Pulmonary artery endothelial cell (primary cell): ENCODE measurements at regions not wholly inside any gene's neighbourhood (a gene's known extent, or its start where the extent isn't known, plus 50 kb on each side); places are given as distances from the start of the nearest gene placed in this dataset.

ENCODE experiments used
- DNase-seq: peaks from one replicate; pipeline ENCODE4 v3.0.0-alpha.2; 2011; ENCODE audit warnings: low read depth, low spot score

- DNase-seq, result no peak
These were observed 217.8 kb upstream of the SEMA3A start for GRCh38 chr7:84412161-84412969.

- no peak for DNase-seq
These were observed 205.1 kb upstream of the SEMA3A start for GRCh38 chr7:84399661-84400060.

- DNase-seq, result no peak
These were observed 199.6 kb upstream of the SEMA3A start for GRCh38 chr7:84394219-84394618.

- no peak for DNase-seq
These were observed 199.2 kb upstream of the SEMA3A start for GRCh38 chr7:84393786-84394185.

- DNase-seq, result no peak
These were observed 196.3 kb upstream of the SEMA3A start for GRCh38 chr7:84390845-84391244.

- no peak for DNase-seq
These were observed 194.7 kb upstream of the SEMA3A start for GRCh38 chr7:84389242-84389641.

- no peak for DNase-seq
These were observed 193.0 kb upstream of the SEMA3A start for GRCh38 chr7:84387595-84387994.

GRCh38 chr7:84384417-84384816, 189.8 kb upstream of the SEMA3A start:
- DNase-seq, result no peak

- DNase-seq, result no peak
These were observed 184.9 kb upstream of the SEMA3A start for GRCh38 chr7:84379446-84379845.

GRCh38 chr7:84372712-84373111, 178.1 kb upstream of the SEMA3A start:
- DNase-seq, result no peak

GRCh38 chr7:84372155-84372621, 177.6 kb upstream of the SEMA3A start:
- DNase-seq, result peak; percentile 0

- no peak for DNase-seq
These were observed 175.5 kb upstream of the SEMA3A start for GRCh38 chr7:84370114-84370513.

GRCh38 chr7:84368122-84368521, 173.5 kb upstream of the SEMA3A start:
- no peak for DNase-seq

- no peak for DNase-seq
These were observed 170.1 kb upstream of the SEMA3A start for GRCh38 chr7:84364708-84365107.

- DNase-seq, result no peak
These were observed 169.2 kb upstream of the SEMA3A start for GRCh38 chr7:84363741-84364140.

- DNase-seq, result no peak
These were observed 168.2 kb upstream of the SEMA3A start for GRCh38 chr7:84362828-84363227.

- DNase-seq, result no peak
These were observed 167.8 kb upstream of the SEMA3A start for GRCh38 chr7:84362360-84362759.

- no peak for DNase-seq
These were observed 160.3 kb upstream of the SEMA3A start for GRCh38 chr7:84354866-84355265.

GRCh38 chr7:84354030-84354429, 159.4 kb upstream of the SEMA3A start:
- DNase-seq, result no peak

GRCh38 chr7:84339306-84339705, 144.7 kb upstream of the SEMA3A start:
- no peak for DNase-seq

- DNase-seq, result no peak
These were observed 142.8 kb upstream of the SEMA3A start for GRCh38 chr7:84337429-84337828.

- DNase-seq, result no peak
These were observed 142.2 kb upstream of the SEMA3A start for GRCh38 chr7:84336766-84337165.

- DNase-seq, result no peak
These were observed 141.7 kb upstream of the SEMA3A start for GRCh38 chr7:84336303-84336702.
